PFSK-1 (cell line): ENCODE measurements at regions not wholly inside any gene's neighbourhood (a gene's known extent, or its start where the extent isn't known, plus 50 kb on each side); places are given as distances from the start of the nearest gene placed in this dataset.

ENCODE experiments used
- FOXP2 ChIP-seq: optimal IDR thresholded peaks from 2 replicates; pipeline ENCODE3; 2011; ENCODE audit warnings: borderline replicate concordance, control low read depth, inconsistent platforms; ENCODE audit not compliant: insufficient read depth; ENCODE audit errors: extremely low read length, extremely low read depth
- POLR2AphosphoS5 ChIP-seq: IDR thresholded peaks from 2 replicates; pipeline ENCODE4 v1.6.1; 2012; ENCODE audit warnings: low read depth, mild to moderate bottlenecking, control low read depth, low read length, moderate library complexity
- REST ChIP-seq, 2 experiments: IDR thresholded peaks; 2 replicates each; pipeline versions ENCODE4 v1.6.1 to v1.8.0; 2011 to 2012; ENCODE audit warnings: low read depth in 2 of 2, low read length in 2 of 2, control low read depth in 1 of 2, inconsistent platforms in 1 of 2, mild to moderate bottlenecking in 1 of 2, moderate library complexity in 1 of 2; ENCODE audit not compliant: insufficient read depth in 1 of 2
- SIN3A ChIP-seq: IDR thresholded peaks from 2 replicates; pipeline ENCODE4 v1.6.1; 2012; ENCODE audit warnings: mild to moderate bottlenecking, low read length, moderate library complexity, borderline replicate concordance; ENCODE audit not compliant: insufficient read depth
- TAF1 ChIP-seq: IDR thresholded peaks from 2 replicates; pipeline ENCODE4 v1.6.1; 2012; ENCODE audit warnings: low read length, control low read depth, borderline replicate concordance; ENCODE audit not compliant: insufficient read depth

- TF ChIP-seq FOXP2 (no peak), TAF1 (no peak)
These were observed 52.6 kb upstream of the TGFBR2 start for GRCh38 chr3:30553641-30554316.

- TF ChIP-seq POLR2AphosphoS5 (no peak), SIN3A (no peak), REST (IDR thresholded peaks at IDR 0.05; ENCODE audit: insufficient read depth in 1 of 2, low read depth in 2 of 2, low read length in 2 of 2) (no peak), TAF1 (no peak), FOXP2 (no peak)
These were observed 52.1 kb upstream of the TGFBR2 start for GRCh38 chr3:30554317-30554690.

- no peak for TF ChIP-seq SIN3A
- TF ChIP-seq TAF1, result no peak
- TF ChIP-seq REST (IDR thresholded peaks at IDR 0.05; ENCODE audit: insufficient read depth in 1 of 2, low read depth in 2 of 2, low read length in 2 of 2), result no peak
- TF ChIP-seq POLR2AphosphoS5, result no peak
- TF ChIP-seq FOXP2, result no peak
These were observed 50.4 kb upstream of the TGFBR2 start for GRCh38 chr3:30555968-30556367.
